K562 (cell line): ENCODE measurements at regions not wholly inside any gene's neighbourhood (a gene's known extent, or its start where the extent isn't known, plus 50 kb on each side); places are given as distances from the start of the nearest gene placed in this dataset.
A peak's percentile ranks its signal among the peaks of the same experiment; 100 is the strongest.
"Not testable (repeated sequence)": the region's sequence is repeated elsewhere in the genome, so short reads cannot be mapped to it uniquely, and the experiment has no call there.

ENCODE experiments used
- ATAC-seq: fragments of 200-7000 bp; cut with Tn5 transposase; 3 replicates; pipeline ENCODE4 v1.9.1; 2020; ENCODE audit warnings: moderate library complexity
- BruUV-seq: library from RNA; stranded (reverse); fragments of 400-500 nt; replicated peaks from 2 replicates; lab custom pipeline; 2021; lab: Mats Ljungman, UMichigan
- CTCF ChIA-PET: fragments of 300-600 bp; formaldehyde crosslinking; extraction: SDS; loops from one replicate; lab custom pipeline; 2021; ENCODE audit warnings: low intra/inter-chr PET ratio; lab: Yijun Ruan, JAX
- POLR2A ChIA-PET: fragments of 300-600, 350-650 bp; sonication (Branson Sonifier 250); formaldehyde crosslinking; extraction: SDS; loops from one replicate; lab custom pipeline; 2021; ENCODE audit warnings: antibody characterized with exemption, inconsistent platforms; lab: Yijun Ruan, JAX
- DNase-seq, 4 experiments: peaks; one replicate each; pipeline versions ENCODE4 v3.0.0 to v3.0.0-alpha.2; 2011 to 2018; ENCODE audit warnings: low spot score in 3 of 4, mixed read lengths in 3 of 4; ENCODE audit errors: extremely low read depth in 1 of 4
- FAIRE-seq: peaks from 2 replicates; lab custom pipeline; 2011; peaks lifted over from hg19 to GRCh38; lab: Jason Lieb, UNC
- H2AFZ ChIP-seq: 2 replicates; pipeline ENCODE4 v1.6.0; 2011; ENCODE audit warnings: low read depth, low read length, control low read depth, inconsistent platforms
- H3K27ac ChIP-seq: fragments of 200-600 bp; 3 replicates; pipeline ENCODE4 v1.8.0; 2011; ENCODE audit warnings: low read depth, mild to moderate bottlenecking, control low read depth, inconsistent platforms, low read length, moderate library complexity, mixed read lengths; ENCODE audit errors: extremely low read depth
- H3K27me3 ChIP-seq, 2 experiments: fragments of 300-600 bp in 1 of 2; 2 replicates in 1 of 2; 3 replicates in 1 of 2; pipeline versions ENCODE4 v1.6.0 to v1.8.0; 2011; ENCODE audit warnings: inconsistent platforms in 2 of 2, low read length in 2 of 2, mild to moderate bottlenecking in 1 of 2, mixed read lengths in 1 of 2, moderate library complexity in 1 of 2; ENCODE audit not compliant: control insufficient read depth in 2 of 2, insufficient read depth in 2 of 2
- H3K36me3 ChIP-seq: fragments of 300-600 bp; 3 replicates; pipeline ENCODE4 v1.8.0; 2011; ENCODE audit warnings: mild to moderate bottlenecking, low read length, inconsistent platforms; ENCODE audit not compliant: control insufficient read depth, insufficient read depth
- H3K4me1 ChIP-seq, 2 experiments: fragments of 200-600 bp in 1 of 2; replicated peaks in 1 of 2; 2 replicates in 1 of 2; 3 replicates in 1 of 2; pipeline versions ENCODE4 v1.5.1 to v1.8.0; 2011; ENCODE audit warnings: inconsistent platforms in 2 of 2, low read length in 2 of 2, mild to moderate bottlenecking in 1 of 2, mixed read lengths in 1 of 2, moderate library complexity in 1 of 2; ENCODE audit not compliant: control insufficient read depth in 2 of 2, insufficient read depth in 2 of 2
- H3K4me2 ChIP-seq: 2 replicates; pipeline ENCODE4 v1.6.1; 2011; ENCODE audit warnings: low read length, control low read depth, inconsistent platforms, mixed read lengths; ENCODE audit not compliant: insufficient read depth
- H3K4me3 ChIP-seq: fragments of 200-600 bp; sonication (generic), shearing (Covaris generic); 2 replicates; pipeline ENCODE4 v1.5.1; 2016; ENCODE audit warnings: control low read depth, inconsistent platforms
- H3K79me2 ChIP-seq: fragments of 200-600 bp; 3 replicates; pipeline ENCODE4 v1.8.0; 2011; ENCODE audit warnings: low read length, inconsistent platforms; ENCODE audit not compliant: control insufficient read depth, insufficient read depth
- H3K9ac ChIP-seq, 2 experiments: 2 replicates each; pipeline versions ENCODE4 v1.6.0 to v1.6.1; 2011; ENCODE audit warnings: low read depth in 2 of 2, low read length in 2 of 2, control low read depth in 1 of 2, inconsistent platforms in 1 of 2, mild to moderate bottlenecking in 1 of 2, mixed read lengths in 1 of 2; ENCODE audit not compliant: insufficient read depth in 1 of 2
- H3K9me1 ChIP-seq: one replicate; pipeline ENCODE4 v1.6.0; 2011; ENCODE audit warnings: inconsistent platforms, mild to moderate bottlenecking, low read length, moderate library complexity; ENCODE audit not compliant: control insufficient read depth, insufficient read depth
- H3K9me3 ChIP-seq: replicated peaks from 2 replicates; pipeline ENCODE4 v1.5.1; 2011; ENCODE audit warnings: low read depth, low read length, inconsistent platforms; ENCODE audit not compliant: control insufficient read depth, insufficient read depth
- H4K20me1 ChIP-seq: replicated peaks from 2 replicates; pipeline ENCODE4 v1.6.1; 2011; ENCODE audit warnings: low read length, inconsistent platforms, mixed read lengths; ENCODE audit not compliant: control insufficient read depth, insufficient read depth
- BCOR ChIP-seq: fragments of 450-650 bp; IDR thresholded peaks from 2 replicates; pipeline ENCODE4 v1.6.1; 2016
- DACH1 ChIP-seq: fragments of 450-650 bp; IDR thresholded peaks from 2 replicates; pipeline ENCODE4 v1.6.1; 2018; ENCODE audit not compliant: partially characterized antibody
- NR2C2 ChIP-seq, 2 experiments: fragments of 200-800 bp in 1 of 2; sonication (Bioruptor generic) in 1 of 2; sonication (generic) in 1 of 2; formaldehyde crosslinking in 1 of 2; IDR thresholded peaks; 2 replicates each; pipeline versions ENCODE4 v1.6.1 to v1.8.0; 2016 to 2022; ENCODE audit warnings: mild to moderate bottlenecking in 1 of 2, missing compliant biosample characterization in 1 of 2, missing genetic modification characterization in 1 of 2, missing genetic modification reagents in 1 of 2
- ZNF146 ChIP-seq: IDR thresholded peaks from one replicate; pipeline ENCODE4 v1.6.1; 2018; ENCODE audit warnings: missing compliant biosample characterization; ENCODE audit not compliant: unreplicated experiment
- WGBS: fragments of 100-300 bp; shearing (Covaris generic); methylation state at CpG from one replicate; pipeline ENCODE4 v1.1.6; 2016; ENCODE audit warnings: low coverage, mixed read lengths; ENCODE audit not compliant: insufficient coverage; ENCODE audit errors: missing lambda C conversion rate; 5-methylcytosine and 5-hydroxymethylcytosine counted together
- in situ Hi-C: fragments of 300-500 bp; cut with MboI; formaldehyde crosslinking; loops from 4 replicates; pipeline ENCODE4 v1.15.0; 2018; ENCODE audit warnings: inconsistent platforms, mixed read lengths
- intact Hi-C: fragments of 100-400 bp; cut with micrococcal nuclease; formaldehyde crosslinking; loops from 2 replicates; pipeline ENCODE4 v1.14.2; 2022

DNA sequence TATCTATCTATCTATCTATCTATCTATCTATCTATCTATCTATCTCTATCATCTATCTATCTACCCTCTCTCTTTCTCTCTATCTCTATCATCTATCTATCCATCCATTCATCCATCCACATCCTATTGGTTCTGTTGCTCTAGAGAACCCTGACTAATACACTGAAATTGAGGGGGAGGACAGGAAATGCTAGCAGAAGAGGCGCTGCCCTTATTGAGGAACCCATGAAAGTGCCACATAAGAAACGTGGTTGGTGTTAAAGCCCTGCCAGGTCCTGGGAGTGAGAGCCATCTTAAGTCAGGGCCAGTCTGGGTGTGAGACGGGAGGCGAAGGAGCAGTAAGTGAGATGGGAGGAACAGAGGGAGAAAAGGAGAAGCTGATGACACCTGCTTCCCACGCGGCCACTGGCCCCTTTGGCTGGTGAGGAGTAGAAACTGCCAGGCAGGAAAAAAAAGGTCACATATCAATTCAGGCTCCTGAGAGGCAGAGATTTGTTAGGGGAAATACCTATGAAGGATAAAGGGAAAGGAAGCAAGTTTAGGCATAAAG, 87.9 kb upstream of the PLET1 start:
- POLR2A ChIA-PET, result interaction anchor here (0.6 kb wide), 1 partner anchor 15 kb away, joined by 3 read pairs; no protein-coding TSS in a partner anchor
- Histone ChIP-seq H3K9ac (no peak overlapping the region), H2AFZ (no peak overlapping the region), H3K27me3 (peaks cover 2 to 39% of the 10 kb centered on the region in 2 experiments; a peak in 3 of 5 replicates), H3K79me2 (no peaks in the 10 kb centered on the region), H3K4me1 (no peaks in the 10 kb centered on the region), H3K36me3 (no peaks in the 10 kb centered on the region), H3K4me2 (no peak overlapping the region), H3K9me1 (no peaks in the 10 kb centered on the region), H3K27ac (no peak overlapping the region), H3K4me3 (no peak overlapping the region), H4K20me1 (0 out of 2 replicates have a peak, but pooled peaks cover 3% of the 10 kb centered on the region), H3K9me3 (no peaks in the 10 kb centered on the region)
- BruUV-seq, result no TSS peak
- no peak for FAIRE-seq
- in situ Hi-C loops, result no loop called here
- intact Hi-C loops, result no loop called here
- ATAC-seq, result no peak
- TF ChIP-seq NR2C2 (CRISPR knock-in tag; IDR thresholded peaks at IDR 0.05), result no peak
- no peak for TF ChIP-seq NR2C2 (tag; IDR thresholded peaks at IDR 0.05)
- TF ChIP-seq DACH1, result peak; percentile 85
- CTCF ChIA-PET, result no interaction called here
- no peak for DNase-seq
- 8% methylated on average over 6 of the region's 6 CpGs for WGBS

DNA sequence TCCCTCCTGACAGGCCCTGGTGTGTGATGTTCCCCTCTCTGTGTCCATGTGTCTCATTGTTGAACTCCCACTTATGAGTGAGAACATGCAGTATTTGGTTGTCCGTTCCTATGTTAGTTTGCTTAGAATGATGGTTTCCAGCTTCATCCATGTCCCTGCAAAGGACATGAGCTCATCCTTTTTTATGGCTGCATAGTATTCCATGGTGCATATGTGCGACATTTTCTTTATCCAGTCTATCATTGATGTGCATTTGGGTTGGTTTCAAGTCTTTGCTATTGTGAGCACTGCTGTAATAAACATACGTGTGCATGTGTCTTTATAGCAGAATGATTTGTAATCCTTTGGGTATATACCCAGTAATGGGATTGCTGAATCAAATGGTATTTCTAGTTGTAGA, 90.8 kb upstream of the PLET1 start:
- not testable (repeated sequence) for FAIRE-seq, H3K79me2 ChIP-seq

More for the DNA sequence above, 90.8 kb upstream of the PLET1 start:
- POLR2A ChIA-PET, H4K20me1 ChIP-seq, H3K4me3 ChIP-seq, CTCF ChIA-PET, H3K9me1 ChIP-seq, DNase-seq, intact Hi-C loops, H3K27ac ChIP-seq, in situ Hi-C loops, H3K9me3 ChIP-seq, H3K9ac ChIP-seq, H3K4me1 ChIP-seq, H2AFZ ChIP-seq, H3K36me3 ChIP-seq, ATAC-seq, BruUV-seq, H3K4me2 ChIP-seq: not testable (repeated sequence)
- TF ChIP-seq BCOR, result 0 out of 2 replicates have a peak, but pooled peaks have one; percentile 25
- peak; percentile 85 for TF ChIP-seq ZNF146 (CRISPR knock-in tag)
- peaks cover 0 to 16% of the 10 kb centered on the region in 2 experiments; a peak in 3 of 5 replicates for H3K27me3 ChIP-seq
- WGBS, result 0% methylated on average over 3 of the region's 3 CpGs
